ENCODE measurements at regions not wholly inside any gene's neighbourhood (a gene's known extent, or its start where the extent isn't known, plus 50 kb on each side); places are given as distances from the start of the nearest gene placed in this dataset.

DNA sequence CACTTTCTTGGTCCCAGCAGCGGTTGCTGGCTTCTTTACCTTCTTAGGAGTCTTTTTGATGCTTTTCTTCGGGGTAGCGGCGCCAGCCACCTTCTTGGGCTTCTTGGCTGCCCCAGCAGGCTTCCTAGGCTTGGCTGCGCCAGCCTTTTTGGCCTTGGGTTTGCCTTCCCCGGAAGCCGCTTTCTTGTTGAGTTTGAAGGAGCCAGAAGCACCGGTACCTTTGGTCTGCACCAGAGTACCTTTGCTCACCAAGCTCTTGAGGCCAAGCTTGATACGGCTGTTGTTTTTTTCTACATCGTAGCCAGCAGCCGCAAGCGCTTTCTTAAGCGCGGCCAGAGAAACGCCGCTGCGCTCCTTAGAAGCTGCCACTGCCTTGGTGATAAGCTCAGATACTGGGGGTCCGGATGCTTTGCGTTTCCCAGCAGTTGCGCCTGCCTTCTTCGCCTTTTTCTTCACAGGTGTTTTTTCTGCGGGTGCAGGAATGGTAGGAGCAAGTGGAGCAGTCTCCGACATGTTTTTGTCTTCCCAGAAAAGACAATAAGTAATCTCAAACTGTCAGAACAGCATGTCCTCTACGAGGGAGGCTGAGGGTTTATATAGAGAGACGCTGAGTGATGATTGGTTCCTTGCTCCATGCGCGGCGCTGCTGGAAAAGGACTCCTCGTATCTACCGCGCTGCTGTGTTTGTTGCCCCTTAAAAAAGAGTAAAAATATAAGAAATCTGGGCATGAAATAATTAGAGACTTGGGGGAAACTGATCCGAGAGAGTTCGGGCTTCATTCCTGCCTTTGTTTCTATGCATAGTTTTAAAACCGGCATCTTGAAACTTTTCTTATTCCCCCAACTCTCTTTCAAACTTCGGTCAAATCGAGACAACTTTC lies 130.3 kb upstream of the BTN3A2 start:
- peaks cover 0 to 7% (median 3%) of the 10 kb centered on the region in 4 donors for H3K27me3 ChIP-seq (ENCODE audit: control insufficient read depth in 4 of 4, insufficient read depth in 4 of 4, low read length in 3 of 4)
- peak; percentile 45 for TF ChIP-seq SP1 (IDR thresholded peaks at IDR 0.05)
- TF ChIP-seq HNF4A (conservative IDR thresholded peaks at IDR 0.05) = no peak
- TF ChIP-seq, protein P1, sequence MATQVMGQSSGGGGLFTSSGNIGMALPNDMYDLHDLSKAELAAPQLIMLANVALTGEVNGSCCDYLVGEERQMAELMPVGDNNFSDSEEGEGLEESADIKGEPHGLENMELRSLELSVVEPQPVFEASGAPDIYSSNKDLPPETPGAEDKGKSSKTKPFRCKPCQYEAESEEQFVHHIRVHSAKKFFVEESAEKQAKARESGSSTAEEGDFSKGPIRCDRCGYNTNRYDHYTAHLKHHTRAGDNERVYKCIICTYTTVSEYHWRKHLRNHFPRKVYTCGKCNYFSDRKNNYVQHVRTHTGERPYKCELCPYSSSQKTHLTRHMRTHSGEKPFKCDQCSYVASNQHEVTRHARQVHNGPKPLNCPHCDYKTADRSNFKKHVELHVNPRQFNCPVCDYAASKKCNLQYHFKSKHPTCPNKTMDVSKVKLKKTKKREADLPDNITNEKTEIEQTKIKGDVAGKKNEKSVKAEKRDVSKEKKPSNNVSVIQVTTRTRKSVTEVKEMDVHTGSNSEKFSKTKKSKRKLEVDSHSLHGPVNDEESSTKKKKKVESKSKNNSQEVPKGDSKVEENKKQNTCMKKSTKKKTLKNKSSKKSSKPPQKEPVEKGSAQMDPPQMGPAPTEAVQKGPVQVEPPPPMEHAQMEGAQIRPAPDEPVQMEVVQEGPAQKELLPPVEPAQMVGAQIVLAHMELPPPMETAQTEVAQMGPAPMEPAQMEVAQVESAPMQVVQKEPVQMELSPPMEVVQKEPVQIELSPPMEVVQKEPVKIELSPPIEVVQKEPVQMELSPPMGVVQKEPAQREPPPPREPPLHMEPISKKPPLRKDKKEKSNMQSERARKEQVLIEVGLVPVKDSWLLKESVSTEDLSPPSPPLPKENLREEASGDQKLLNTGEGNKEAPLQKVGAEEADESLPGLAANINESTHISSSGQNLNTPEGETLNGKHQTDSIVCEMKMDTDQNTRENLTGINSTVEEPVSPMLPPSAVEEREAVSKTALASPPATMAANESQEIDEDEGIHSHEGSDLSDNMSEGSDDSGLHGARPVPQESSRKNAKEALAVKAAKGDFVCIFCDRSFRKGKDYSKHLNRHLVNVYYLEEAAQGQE (IDR thresholded peaks at IDR 0.05) = peak; percentile 24
- TF ChIP-seq YY1 (IDR thresholded peaks at IDR 0.05) = peak; percentile 72
- H3K4me1 ChIP-seq (ENCODE audit: control insufficient read depth in 4 of 4, insufficient read depth in 4 of 4, low read length in 3 of 4) = peaks cover 1 to 16% (median 13%) of the 10 kb centered on the region in 4 donors
- DNase-seq (ENCODE audit: low spot score) = peak; percentile 88
- peaks cover 0 to 5% (median 3%) of the 10 kb centered on the region in 4 donors for H3K9me3 ChIP-seq (ENCODE audit: control insufficient read depth in 4 of 4, low read length in 3 of 4)
- H3K36me3 ChIP-seq (ENCODE audit: control insufficient read depth in 4 of 4, insufficient read depth in 3 of 4, low read depth in 1 of 4, low read length in 3 of 4) = no peaks in the 10 kb centered on the region
- H3K4me3 ChIP-seq (ENCODE audit: low read depth in 1 of 3, low read length in 3 of 3) = peak overlapping the region; percentile 26 to 50 (median 50)
- H3K9ac ChIP-seq (ENCODE audit: low read depth in 1 of 2, low read length in 2 of 2) = peak overlapping the region; percentile 10 to 41
- 5% methylated on average over 36 of the region's 36 CpGs for WGBS
- peak overlapping the region; percentile 17 to 42 for H3K27ac ChIP-seq (ENCODE audit: low read depth in 1 of 2, low read length in 2 of 2)

DNA sequence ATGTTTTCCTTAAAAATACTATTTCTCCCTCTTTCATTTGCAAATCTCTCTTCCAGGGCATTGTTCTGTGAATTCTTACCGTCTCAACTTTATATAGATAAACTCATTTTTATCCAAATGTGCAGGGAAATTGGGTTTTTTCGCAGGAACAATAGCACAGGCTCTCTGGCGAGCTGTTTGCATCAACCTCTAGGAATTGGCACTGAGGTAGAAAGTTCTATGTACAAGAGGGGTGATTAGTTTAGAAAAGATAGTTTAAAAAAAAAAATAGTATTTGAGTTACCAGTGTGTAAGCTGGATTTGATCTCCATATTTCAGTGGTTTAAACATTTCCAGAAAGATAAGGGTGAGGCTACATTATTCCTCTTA lies 129.7 kb upstream of the BTN3A2 start:
- WGBS = 29% methylated on average over 3 of the region's 3 CpGs
- H3K36me3 ChIP-seq (ENCODE audit: control insufficient read depth in 4 of 4, insufficient read depth in 3 of 4, low read depth in 1 of 4, low read length in 3 of 4) = no peaks in the 10 kb centered on the region
- peaks cover 0 to 7% (median 3%) of the 10 kb centered on the region in 4 donors for H3K27me3 ChIP-seq (ENCODE audit: control insufficient read depth in 4 of 4, insufficient read depth in 4 of 4, low read length in 3 of 4)
- peaks cover 0 to 11% (median 3%) of the 10 kb centered on the region in 4 donors for H3K9me3 ChIP-seq (ENCODE audit: control insufficient read depth in 4 of 4, low read length in 3 of 4)
- TF ChIP-seq FOXA1 (IDR thresholded peaks at IDR 0.05) = no peak
- TF ChIP-seq, protein P2, sequence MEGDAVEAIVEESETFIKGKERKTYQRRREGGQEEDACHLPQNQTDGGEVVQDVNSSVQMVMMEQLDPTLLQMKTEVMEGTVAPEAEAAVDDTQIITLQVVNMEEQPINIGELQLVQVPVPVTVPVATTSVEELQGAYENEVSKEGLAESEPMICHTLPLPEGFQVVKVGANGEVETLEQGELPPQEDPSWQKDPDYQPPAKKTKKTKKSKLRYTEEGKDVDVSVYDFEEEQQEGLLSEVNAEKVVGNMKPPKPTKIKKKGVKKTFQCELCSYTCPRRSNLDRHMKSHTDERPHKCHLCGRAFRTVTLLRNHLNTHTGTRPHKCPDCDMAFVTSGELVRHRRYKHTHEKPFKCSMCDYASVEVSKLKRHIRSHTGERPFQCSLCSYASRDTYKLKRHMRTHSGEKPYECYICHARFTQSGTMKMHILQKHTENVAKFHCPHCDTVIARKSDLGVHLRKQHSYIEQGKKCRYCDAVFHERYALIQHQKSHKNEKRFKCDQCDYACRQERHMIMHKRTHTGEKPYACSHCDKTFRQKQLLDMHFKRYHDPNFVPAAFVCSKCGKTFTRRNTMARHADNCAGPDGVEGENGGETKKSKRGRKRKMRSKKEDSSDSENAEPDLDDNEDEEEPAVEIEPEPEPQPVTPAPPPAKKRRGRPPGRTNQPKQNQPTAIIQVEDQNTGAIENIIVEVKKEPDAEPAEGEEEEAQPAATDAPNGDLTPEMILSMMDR (IDR thresholded peaks at IDR 0.05; ENCODE audit: low read depth, low read length, missing input control) = no peak
- TF ChIP-seq TAF1 (conservative IDR thresholded peaks at IDR 0.05) = no peak
- TF ChIP-seq JUND (IDR thresholded peaks at IDR 0.05) = no peak
- TF ChIP-seq, protein P3, sequence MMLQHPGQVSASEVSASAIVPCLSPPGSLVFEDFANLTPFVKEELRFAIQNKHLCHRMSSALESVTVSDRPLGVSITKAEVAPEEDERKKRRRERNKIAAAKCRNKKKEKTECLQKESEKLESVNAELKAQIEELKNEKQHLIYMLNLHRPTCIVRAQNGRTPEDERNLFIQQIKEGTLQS (IDR thresholded peaks at IDR 0.05) = no peak
- no peak for TF ChIP-seq RAD21 (IDR thresholded peaks at IDR 0.05)
- TF ChIP-seq HNF4A (conservative IDR thresholded peaks at IDR 0.05) = no peak
- no peak for TF ChIP-seq RXRA (IDR thresholded peaks at IDR 0.05)
- TF ChIP-seq GABPA (IDR thresholded peaks at IDR 0.05 in 1 of 2, conservative IDR thresholded peaks at IDR 0.05 in 1 of 2) = no peak
- no peak for TF ChIP-seq EGR1 (IDR thresholded peaks at IDR 0.05; ENCODE audit: low read depth in 2 of 2)
- TF ChIP-seq, protein P4, sequence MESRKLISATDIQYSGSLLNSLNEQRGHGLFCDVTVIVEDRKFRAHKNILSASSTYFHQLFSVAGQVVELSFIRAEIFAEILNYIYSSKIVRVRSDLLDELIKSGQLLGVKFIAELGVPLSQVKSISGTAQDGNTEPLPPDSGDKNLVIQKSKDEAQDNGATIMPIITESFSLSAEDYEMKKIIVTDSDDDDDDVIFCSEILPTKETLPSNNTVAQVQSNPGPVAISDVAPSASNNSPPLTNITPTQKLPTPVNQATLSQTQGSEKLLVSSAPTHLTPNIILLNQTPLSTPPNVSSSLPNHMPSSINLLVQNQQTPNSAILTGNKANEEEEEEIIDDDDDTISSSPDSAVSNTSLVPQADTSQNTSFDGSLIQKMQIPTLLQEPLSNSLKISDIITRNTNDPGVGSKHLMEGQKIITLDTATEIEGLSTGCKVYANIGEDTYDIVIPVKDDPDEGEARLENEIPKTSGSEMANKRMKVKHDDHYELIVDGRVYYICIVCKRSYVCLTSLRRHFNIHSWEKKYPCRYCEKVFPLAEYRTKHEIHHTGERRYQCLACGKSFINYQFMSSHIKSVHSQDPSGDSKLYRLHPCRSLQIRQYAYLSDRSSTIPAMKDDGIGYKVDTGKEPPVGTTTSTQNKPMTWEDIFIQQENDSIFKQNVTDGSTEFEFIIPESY (IDR thresholded peaks at IDR 0.05) = no peak
- TF ChIP-seq, protein P5, sequence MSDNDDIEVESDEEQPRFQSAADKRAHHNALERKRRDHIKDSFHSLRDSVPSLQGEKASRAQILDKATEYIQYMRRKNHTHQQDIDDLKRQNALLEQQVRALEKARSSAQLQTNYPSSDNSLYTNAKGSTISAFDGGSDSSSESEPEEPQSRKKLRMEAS (IDR thresholded peaks at IDR 0.05) = no peak
- no peak for TF ChIP-seq FOXA2 (IDR thresholded peaks at IDR 0.05)
- TF ChIP-seq, protein P1 (IDR thresholded peaks at IDR 0.05) = no peak
- TF ChIP-seq NR2F2 (IDR thresholded peaks at IDR 0.05) = no peak
- no peak for TF ChIP-seq SP1 (IDR thresholded peaks at IDR 0.05)
- no peak for TF ChIP-seq HNF4G (IDR thresholded peaks at IDR 0.05)
- TF ChIP-seq YY1 (IDR thresholded peaks at IDR 0.05) = no peak
- H3K4me3 ChIP-seq (ENCODE audit: low read depth in 1 of 3, low read length in 3 of 3) = no peak overlapping the region
- DNase-seq (ENCODE audit: low spot score) = no peak
- no peak overlapping the region for H3K27ac ChIP-seq (ENCODE audit: low read depth in 1 of 2, low read length in 2 of 2)
- H3K9ac ChIP-seq (ENCODE audit: low read depth in 1 of 2, low read length in 2 of 2) = peak overlapping the region in 1 of 2 donors; percentile 11
- H3K4me1 ChIP-seq (ENCODE audit: control insufficient read depth in 4 of 4, insufficient read depth in 4 of 4, low read length in 3 of 4) = peaks cover 1 to 16% (median 13%) of the 10 kb centered on the region in 4 donors

All from liver (tissue), 8 donors.